IMR-90 (cell line): ENCODE measurements at regions not wholly inside any gene's neighbourhood (a gene's known extent, or its start where the extent isn't known, plus 50 kb on each side); places are given as distances from the start of the nearest gene placed in this dataset.

Experiments
- ATAC-seq: fragments of 200-7000 bp; cut with Tn5 transposase; 2 replicates; pipeline ENCODE4 v1.9.1; 2020; ENCODE audit warnings: low read depth, mild to moderate bottlenecking, moderate library complexity
- BruUV-seq: library from RNA; stranded (reverse); fragments of 400-500 nt; replicated peaks from 2 replicates; lab custom pipeline; 2021; lab: Mats Ljungman, UMichigan
- CTCF ChIA-PET: fragments of 300-600 bp; formaldehyde crosslinking; extraction: SDS; loops from one replicate; lab custom pipeline; 2021; ENCODE audit warnings: antibody characterized with exemption; lab: Yijun Ruan, JAX
- POLR2A ChIA-PET: fragments of 300-600 bp; sonication (Branson Sonifier 250); formaldehyde crosslinking; loops from one replicate; lab custom pipeline; 2022; ENCODE audit warnings: antibody characterized with exemption; ENCODE audit not compliant: unreplicated experiment; lab: Charles Lee
- DNase-seq: peaks from one replicate; pipeline ENCODE4 v3.0.0; 2013
- H2AFZ ChIP-seq: replicated peaks from 2 replicates; pipeline ENCODE3; 2013; ENCODE audit warnings: low read length, mild to moderate bottlenecking; ENCODE audit not compliant: poor library complexity
- H2AK5ac ChIP-seq: 2 replicates; pipeline ENCODE4 v1.6.1; 2013; ENCODE audit warnings: low read depth, low read length, inconsistent platforms
- H2AK9ac ChIP-seq: replicated peaks from 2 replicates; pipeline ENCODE3; 2013; ENCODE audit warnings: mild to moderate bottlenecking, low read depth, low read length, moderate library complexity; ENCODE audit not compliant: poor library complexity
- H2BK120ac ChIP-seq: 2 replicates; pipeline ENCODE4 v1.6.1; 2013; ENCODE audit warnings: low read depth, low read length, inconsistent platforms
- H2BK15ac ChIP-seq: 3 replicates; pipeline ENCODE4 v1.6.1; 2013; ENCODE audit warnings: low read depth, low read length, inconsistent platforms
- H2BK20ac ChIP-seq: 2 replicates; pipeline ENCODE4 v1.6.1; 2013; ENCODE audit warnings: low read depth, mild to moderate bottlenecking, inconsistent platforms, low read length, moderate library complexity
- H2BK5ac ChIP-seq: 2 replicates; pipeline ENCODE4 v1.6.1; 2013; ENCODE audit warnings: mild to moderate bottlenecking, low read depth, low read length, inconsistent platforms; ENCODE audit not compliant: poor library complexity, severe bottlenecking
- H3K14ac ChIP-seq: replicated peaks from 2 replicates; pipeline ENCODE4 v1.6.1; 2013; ENCODE audit warnings: low read depth, low read length, inconsistent platforms
- H3K18ac ChIP-seq: 2 replicates; pipeline ENCODE4 v1.6.1; 2013; ENCODE audit warnings: low read depth, low read length, control low read depth
- H3K23ac ChIP-seq: 2 replicates; pipeline ENCODE4 v1.6.1; 2013; ENCODE audit warnings: low read depth, low read length, inconsistent platforms
- H3K27ac ChIP-seq: 2 replicates; pipeline ENCODE4 v1.5.1; 2013; ENCODE audit warnings: mild to moderate bottlenecking, control low read depth, low read length; ENCODE audit not compliant: insufficient read depth
- H3K27me3 ChIP-seq: 2 replicates; pipeline ENCODE4 v1.6.1; 2013; ENCODE audit warnings: low read length; ENCODE audit not compliant: control insufficient read depth, insufficient read depth
- H3K36me3 ChIP-seq: 2 replicates; pipeline ENCODE4 v1.6.1; 2013; ENCODE audit warnings: low read length, mixed read lengths; ENCODE audit not compliant: control insufficient read depth, insufficient read depth
- H3K4ac ChIP-seq: 2 replicates; pipeline ENCODE4 v1.6.1; 2013; ENCODE audit warnings: low read depth, low read length, inconsistent platforms
- H3K4me1 ChIP-seq: 2 replicates; pipeline ENCODE4 v1.6.1; 2013; ENCODE audit warnings: low read length, mixed read lengths; ENCODE audit not compliant: control insufficient read depth, insufficient read depth
- H3K4me2 ChIP-seq: 2 replicates; pipeline ENCODE4 v1.6.1; 2013; ENCODE audit warnings: low read depth, mild to moderate bottlenecking, control low read depth, low read length, moderate library complexity
- H3K4me3 ChIP-seq: 2 replicates; pipeline ENCODE4 v1.5.1; 2013; ENCODE audit warnings: low read depth, mild to moderate bottlenecking, control low read depth, low read length, moderate library complexity; ENCODE audit not compliant: insufficient read depth
- H3K56ac ChIP-seq: 2 replicates; pipeline ENCODE4 v1.6.1; 2013; ENCODE audit warnings: low read length, inconsistent platforms; ENCODE audit not compliant: insufficient read depth; ENCODE audit errors: extremely low read depth
- H3K79me1 ChIP-seq, 2 experiments: 2 replicates each; pipeline ENCODE4 v1.6.1; 2013; ENCODE audit warnings: low read length in 2 of 2, inconsistent platforms in 1 of 2, low read depth in 1 of 2
- H3K9ac ChIP-seq: 2 replicates; pipeline ENCODE4 v1.6.1; 2013; ENCODE audit warnings: low read depth, low read length, control low read depth
- H3K9me1 ChIP-seq: 2 replicates; pipeline ENCODE4 v1.6.1; 2013; ENCODE audit warnings: low read length, inconsistent platforms; ENCODE audit not compliant: insufficient read depth
- H3K9me3 ChIP-seq: 2 replicates; pipeline ENCODE4 v1.6.1; 2013; ENCODE audit warnings: low read length; ENCODE audit not compliant: control insufficient read depth, insufficient read depth
- H4K20me1 ChIP-seq: 2 replicates; pipeline ENCODE4 v1.6.1; 2013; ENCODE audit warnings: low read length, inconsistent platforms; ENCODE audit not compliant: insufficient read depth
- H4K5ac ChIP-seq: 2 replicates; pipeline ENCODE4 v1.6.1; 2013; ENCODE audit warnings: mild to moderate bottlenecking, low read depth, low read length, control low read depth
- H4K8ac ChIP-seq, 2 experiments: 2 replicates each; pipeline ENCODE4 v1.6.1; 2013; ENCODE audit warnings: low read depth in 2 of 2, low read length in 2 of 2, control low read depth in 1 of 2, inconsistent platforms in 1 of 2
- H4K91ac ChIP-seq: 2 replicates; pipeline ENCODE4 v1.6.1; 2013; ENCODE audit warnings: low read depth, low read length, inconsistent platforms; ENCODE audit not compliant: insufficient read depth
- BHLHE40 ChIP-seq: fragments of 150-350 bp; IDR thresholded peaks from 2 replicates; pipeline ENCODE4 v1.6.1; 2016; ENCODE audit warnings: mild to moderate bottlenecking, low read depth, low read length
- CEBPB ChIP-seq: IDR thresholded peaks from 2 replicates; pipeline ENCODE4 v1.6.1; 2012; ENCODE audit warnings: low read depth, low read length, improper control_type of control experiment
- CHD1 ChIP-seq: IDR thresholded peaks from 2 replicates; pipeline ENCODE4 v1.6.1; 2012; ENCODE audit warnings: low read depth, low read length, improper control_type of control experiment
- FOS ChIP-seq: fragments of 150-350 bp; IDR thresholded peaks from 2 replicates; pipeline ENCODE4 v1.6.1; 2016; ENCODE audit warnings: low read depth, low read length
- MAFK ChIP-seq: IDR thresholded peaks from 2 replicates; pipeline ENCODE4 v1.6.1; 2012; ENCODE audit warnings: low read depth, low read length, improper control_type of control experiment
- MAZ ChIP-seq: IDR thresholded peaks from 2 replicates; pipeline ENCODE4 v1.6.1; 2012; ENCODE audit warnings: low read depth, mild to moderate bottlenecking, low read length, improper control_type of control experiment, moderate library complexity, borderline replicate concordance
- MXI1 ChIP-seq: IDR thresholded peaks from 2 replicates; pipeline ENCODE4 v1.6.1; 2012; ENCODE audit warnings: low read depth, mild to moderate bottlenecking, low read length, moderate library complexity, borderline replicate concordance
- NFE2L2 ChIP-seq: fragments of 150-350 bp; IDR thresholded peaks from 2 replicates; pipeline ENCODE4 v1.6.1; 2016; ENCODE audit warnings: low read depth, mild to moderate bottlenecking, low read length
- POLR2A ChIP-seq: IDR thresholded peaks from 2 replicates; pipeline ENCODE4 v1.6.1; 2012; ENCODE audit warnings: mild to moderate bottlenecking, low read depth, low read length
- RAD21 ChIP-seq: IDR thresholded peaks from 2 replicates; pipeline ENCODE4 v1.6.1; 2012; ENCODE audit warnings: low read length, improper control_type of control experiment
- RCOR1 ChIP-seq: IDR thresholded peaks from 2 replicates; pipeline ENCODE4 v1.6.1; 2012; ENCODE audit warnings: mild to moderate bottlenecking, low read length, improper control_type of control experiment; ENCODE audit not compliant: insufficient replicate concordance
- RFX5 ChIP-seq: IDR thresholded peaks from 2 replicates; pipeline ENCODE4 v1.8.0; 2012; ENCODE audit warnings: low read depth, mild to moderate bottlenecking, low read length, moderate library complexity
- SMC3 ChIP-seq: fragments of 150-350 bp; IDR thresholded peaks from 2 replicates; pipeline ENCODE4 v1.6.1; 2016; ENCODE audit warnings: low read depth, mild to moderate bottlenecking, antibody characterized with exemption, low read length, moderate library complexity
- WGBS, 2 experiments: methylation state at CpG; one replicate each; pipeline versions ENCODE4 v1.1.5 to v1.1.7; 2013; ENCODE audit warnings: missing lambda C conversion rate in 2 of 2; ENCODE audit not compliant: insufficient read length in 1 of 2; ENCODE audit errors: extremely low coverage in 2 of 2; 5-methylcytosine and 5-hydroxymethylcytosine counted together
- dilution Hi-C: fragments of 300-500 bp; cut with HindIII; formaldehyde crosslinking; loops from one replicate; pipeline ENCODE4 v1.14.3; 2018; ENCODE audit warnings: low sequenced_read_pairs; ENCODE audit not compliant: unreplicated experiment
- in situ Hi-C: fragments of 300-500 bp; cut with MboI; formaldehyde crosslinking; loops from 3 replicates; pipeline ENCODE4 v1.14.3; 2019; ENCODE audit warnings: low sequenced_read_pairs, inconsistent platforms, mixed read lengths
- intact Hi-C: fragments of 100-400 bp; cut with micrococcal nuclease; formaldehyde crosslinking; loops from 2 replicates; pipeline ENCODE4 v1.10.0; 2022
- TF ChIP-seq, protein P1 (sequence below): fragments of 150-350 bp; IDR thresholded peaks from 2 replicates; pipeline ENCODE4 v1.6.1; 2016; ENCODE audit warnings: low read depth, mild to moderate bottlenecking, low read length, moderate library complexity, borderline replicate concordance
- TF ChIP-seq, protein P2 (sequence below): conservative IDR thresholded peaks from 2 replicates; pipeline ENCODE4 v1.5.1; 2012; ENCODE audit warnings: mild to moderate bottlenecking, low read depth, low read length, improper control_type of control experiment
- TF ChIP-seq, protein P3 (sequence below): fragments of 150-350 bp; IDR thresholded peaks from 2 replicates; pipeline ENCODE4 v1.6.1; 2017; ENCODE audit warnings: mild to moderate bottlenecking, antibody characterized with exemption, low read length, low read depth

DNA sequence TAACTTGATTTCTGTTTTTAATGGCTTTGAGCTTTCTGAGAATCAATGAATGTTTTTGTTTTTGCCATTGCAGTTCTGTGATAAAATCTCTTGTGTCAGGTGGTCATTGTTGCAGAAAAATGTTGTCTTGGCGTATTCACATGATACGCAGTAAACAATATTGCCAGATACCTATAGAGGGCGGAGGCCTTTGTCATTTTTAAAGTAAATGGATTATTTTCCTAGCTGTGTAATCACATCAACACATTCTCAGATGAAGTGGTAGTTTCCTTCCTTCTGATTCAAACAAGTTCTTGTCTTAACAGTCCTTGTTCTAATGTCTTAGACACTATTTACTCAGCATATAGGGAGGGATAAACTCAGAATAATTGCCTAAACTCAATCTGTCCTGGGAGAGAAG, 109.9 kb upstream of the DAB2 start:
- Histone ChIP-seq H2BK15ac (no peak overlapping the region), H4K5ac (no peak overlapping the region), H3K9ac (no peak overlapping the region), H3K9me1 (no peaks in the 10 kb centered on the region), H3K4ac (no peak overlapping the region), H2AK9ac (no peak overlapping the region), H2AK5ac (no peak overlapping the region), H2BK120ac (no peak overlapping the region), H3K36me3 (no peaks in the 10 kb centered on the region), H3K14ac (no peak overlapping the region), H3K9me3 (no peaks in the 10 kb centered on the region), H3K4me1 (no peaks in the 10 kb centered on the region), H2BK5ac (no peak overlapping the region), H3K27me3 (no peaks in the 10 kb centered on the region), H2AFZ (no peak overlapping the region), H3K4me2 (no peak overlapping the region), H3K27ac (no peak overlapping the region), H4K20me1 (no peaks in the 10 kb centered on the region), H3K56ac (no peak overlapping the region), H2BK20ac (no peak overlapping the region), H4K8ac (no peak overlapping the region), H3K23ac (no peak overlapping the region), H4K91ac (no peak overlapping the region), H3K79me1 (no peaks in the 10 kb centered on the region), H3K4me3 (no peak overlapping the region), H3K18ac (no peak overlapping the region; the same call in 1 of the 2 replicates)
- in situ Hi-C loops = no loop called here
- DNase-seq = no peak
- dilution Hi-C loops = no loop called here
- CTCF ChIA-PET = interaction anchor here (1.2 kb wide), 1 partner anchor 13 kb away, joined by 3 read pairs; no protein-coding TSS in a partner anchor
- no peak for TF ChIP-seq CHD1
- TF ChIP-seq MAFK = no peak
- TF ChIP-seq, protein P1, sequence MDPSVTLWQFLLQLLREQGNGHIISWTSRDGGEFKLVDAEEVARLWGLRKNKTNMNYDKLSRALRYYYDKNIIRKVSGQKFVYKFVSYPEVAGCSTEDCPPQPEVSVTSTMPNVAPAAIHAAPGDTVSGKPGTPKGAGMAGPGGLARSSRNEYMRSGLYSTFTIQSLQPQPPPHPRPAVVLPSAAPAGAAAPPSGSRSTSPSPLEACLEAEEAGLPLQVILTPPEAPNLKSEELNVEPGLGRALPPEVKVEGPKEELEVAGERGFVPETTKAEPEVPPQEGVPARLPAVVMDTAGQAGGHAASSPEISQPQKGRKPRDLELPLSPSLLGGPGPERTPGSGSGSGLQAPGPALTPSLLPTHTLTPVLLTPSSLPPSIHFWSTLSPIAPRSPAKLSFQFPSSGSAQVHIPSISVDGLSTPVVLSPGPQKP = no peak
- TF ChIP-seq, protein P2, sequence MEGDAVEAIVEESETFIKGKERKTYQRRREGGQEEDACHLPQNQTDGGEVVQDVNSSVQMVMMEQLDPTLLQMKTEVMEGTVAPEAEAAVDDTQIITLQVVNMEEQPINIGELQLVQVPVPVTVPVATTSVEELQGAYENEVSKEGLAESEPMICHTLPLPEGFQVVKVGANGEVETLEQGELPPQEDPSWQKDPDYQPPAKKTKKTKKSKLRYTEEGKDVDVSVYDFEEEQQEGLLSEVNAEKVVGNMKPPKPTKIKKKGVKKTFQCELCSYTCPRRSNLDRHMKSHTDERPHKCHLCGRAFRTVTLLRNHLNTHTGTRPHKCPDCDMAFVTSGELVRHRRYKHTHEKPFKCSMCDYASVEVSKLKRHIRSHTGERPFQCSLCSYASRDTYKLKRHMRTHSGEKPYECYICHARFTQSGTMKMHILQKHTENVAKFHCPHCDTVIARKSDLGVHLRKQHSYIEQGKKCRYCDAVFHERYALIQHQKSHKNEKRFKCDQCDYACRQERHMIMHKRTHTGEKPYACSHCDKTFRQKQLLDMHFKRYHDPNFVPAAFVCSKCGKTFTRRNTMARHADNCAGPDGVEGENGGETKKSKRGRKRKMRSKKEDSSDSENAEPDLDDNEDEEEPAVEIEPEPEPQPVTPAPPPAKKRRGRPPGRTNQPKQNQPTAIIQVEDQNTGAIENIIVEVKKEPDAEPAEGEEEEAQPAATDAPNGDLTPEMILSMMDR = no peak
- TF ChIP-seq POLR2A = no peak
- TF ChIP-seq SMC3 = no peak
- TF ChIP-seq FOS = no peak
- TF ChIP-seq MXI1 = no peak
- TF ChIP-seq RFX5 = no peak
- TF ChIP-seq MAZ = no peak
- TF ChIP-seq BHLHE40 = no peak
- TF ChIP-seq, protein P3, sequence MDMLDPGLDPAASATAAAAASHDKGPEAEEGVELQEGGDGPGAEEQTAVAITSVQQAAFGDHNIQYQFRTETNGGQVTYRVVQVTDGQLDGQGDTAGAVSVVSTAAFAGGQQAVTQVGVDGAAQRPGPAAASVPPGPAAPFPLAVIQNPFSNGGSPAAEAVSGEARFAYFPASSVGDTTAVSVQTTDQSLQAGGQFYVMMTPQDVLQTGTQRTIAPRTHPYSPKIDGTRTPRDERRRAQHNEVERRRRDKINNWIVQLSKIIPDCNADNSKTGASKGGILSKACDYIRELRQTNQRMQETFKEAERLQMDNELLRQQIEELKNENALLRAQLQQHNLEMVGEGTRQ = no peak
- TF ChIP-seq NFE2L2 = no peak
- TF ChIP-seq RAD21 = no peak
- TF ChIP-seq CEBPB = no peak
- TF ChIP-seq RCOR1 = no peak
- no peak for ATAC-seq
- no CpG with 5 or more reads among the region's 3 CpGs for WGBS, 2 experiments
- intact Hi-C loops = no loop called here
- POLR2A ChIA-PET = interaction anchor here (0.5 kb wide), 1 partner anchor 8 kb away, joined by 3 read pairs; no protein-coding TSS in a partner anchor
- no TSS peak for BruUV-seq
